Vagina (tissue), 2 donors: ENCODE measurements at regions not wholly inside any gene's neighbourhood (a gene's known extent, or its start where the extent isn't known, plus 50 kb on each side); places are given as distances from the start of the nearest gene placed in this dataset.

Experiments
- POLR2A ChIP-seq, 2 donors: fragments of 450-650 bp; IDR thresholded peaks; one replicate each; pipeline ENCODE4 v1.6.1; 2017; ENCODE audit warnings: antibody characterized with exemption in 2 of 2, mild to moderate bottlenecking in 2 of 2, moderate library complexity in 2 of 2
- POLR2AphosphoS5 ChIP-seq, 2 donors: sonication (generic); formaldehyde crosslinking; IDR thresholded peaks; one replicate each; pipeline ENCODE4 v1.9.0; 2017; ENCODE audit warnings: antibody characterized with exemption in 2 of 2, mild to moderate bottlenecking in 2 of 2, low read depth in 1 of 2; ENCODE audit not compliant: insufficient read depth in 1 of 2
- TF ChIP-seq, protein P1 (sequence below), 3 experiments: fragments of 450-650 bp in 2 of 3; fragments of 200-600 bp in 1 of 3; sonication (generic) in 1 of 3; IDR thresholded peaks; one replicate each; pipeline ENCODE4 v1.5.1; 2017 to 2019; ENCODE audit warnings: antibody characterized with exemption in 3 of 3, mild to moderate bottlenecking in 2 of 3, moderate library complexity in 2 of 3

DNA sequence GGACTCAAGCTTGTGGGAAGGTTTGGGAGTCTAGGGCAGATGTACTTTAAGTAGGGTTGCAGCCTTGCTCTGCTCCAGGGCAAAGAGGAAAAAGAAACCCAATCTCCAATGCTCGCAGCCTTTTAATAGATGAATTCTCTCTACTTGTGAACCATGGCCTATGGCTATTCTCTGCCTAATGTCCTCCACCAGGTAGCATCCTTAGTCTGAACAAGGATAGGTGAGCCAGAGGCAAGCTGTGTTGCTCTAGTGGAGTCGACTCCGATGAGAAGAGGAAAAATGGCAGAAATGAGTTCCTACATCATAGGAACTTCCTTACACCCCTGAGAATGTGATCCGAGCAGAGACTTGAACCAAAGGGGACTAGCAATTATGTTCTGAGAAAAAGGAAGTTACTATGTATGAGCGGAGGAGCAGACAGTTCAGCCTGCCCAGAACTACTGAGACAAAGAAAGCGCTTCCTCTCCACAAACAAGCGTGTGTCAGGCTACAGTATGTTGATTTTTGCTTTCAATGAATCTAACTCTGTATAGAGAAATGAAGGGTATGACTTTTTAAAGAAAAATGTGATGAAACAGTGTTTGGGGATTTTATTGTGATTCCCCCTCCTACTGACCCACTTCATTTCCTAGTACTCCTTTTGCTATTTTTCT is 153.6 kb upstream of the ARID2 start:
- TF ChIP-seq, protein P1, sequence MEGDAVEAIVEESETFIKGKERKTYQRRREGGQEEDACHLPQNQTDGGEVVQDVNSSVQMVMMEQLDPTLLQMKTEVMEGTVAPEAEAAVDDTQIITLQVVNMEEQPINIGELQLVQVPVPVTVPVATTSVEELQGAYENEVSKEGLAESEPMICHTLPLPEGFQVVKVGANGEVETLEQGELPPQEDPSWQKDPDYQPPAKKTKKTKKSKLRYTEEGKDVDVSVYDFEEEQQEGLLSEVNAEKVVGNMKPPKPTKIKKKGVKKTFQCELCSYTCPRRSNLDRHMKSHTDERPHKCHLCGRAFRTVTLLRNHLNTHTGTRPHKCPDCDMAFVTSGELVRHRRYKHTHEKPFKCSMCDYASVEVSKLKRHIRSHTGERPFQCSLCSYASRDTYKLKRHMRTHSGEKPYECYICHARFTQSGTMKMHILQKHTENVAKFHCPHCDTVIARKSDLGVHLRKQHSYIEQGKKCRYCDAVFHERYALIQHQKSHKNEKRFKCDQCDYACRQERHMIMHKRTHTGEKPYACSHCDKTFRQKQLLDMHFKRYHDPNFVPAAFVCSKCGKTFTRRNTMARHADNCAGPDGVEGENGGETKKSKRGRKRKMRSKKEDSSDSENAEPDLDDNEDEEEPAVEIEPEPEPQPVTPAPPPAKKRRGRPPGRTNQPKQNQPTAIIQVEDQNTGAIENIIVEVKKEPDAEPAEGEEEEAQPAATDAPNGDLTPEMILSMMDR (IDR thresholded peaks at IDR 0.05) = no peak
- TF ChIP-seq POLR2AphosphoS5 (IDR thresholded peaks at IDR 0.05; ENCODE audit: insufficient read depth in 1 of 2, low read depth in 1 of 2) (no peak), POLR2A (IDR thresholded peaks at IDR 0.05) (no peak)
